OCI-LY1 (cell line): ENCODE measurements at regions not wholly inside any gene's neighbourhood (a gene's known extent, or its start where the extent isn't known, plus 50 kb on each side); places are given as distances from the start of the nearest gene placed in this dataset.

Source experiments
- EZH2 ChIP-seq: fragments of 200-600 bp; sonication (generic), shearing (Covaris generic); IDR thresholded peaks from 2 replicates; pipeline ENCODE4 v1.8.0; 2017; ENCODE audit warnings: borderline replicate concordance, mixed run types, mild to moderate bottlenecking, antibody characterized with exemption, low read length, moderate library complexity, mixed read lengths
- TF ChIP-seq, protein P1 (sequence below): fragments of 200-600 bp; sonication (generic), shearing (Covaris generic); IDR thresholded peaks from 2 replicates; pipeline ENCODE4 v1.5.1; 2017; ENCODE audit warnings: mild to moderate bottlenecking, antibody characterized with exemption, low read length, moderate library complexity, mixed read lengths

- TF ChIP-seq, protein P1, sequence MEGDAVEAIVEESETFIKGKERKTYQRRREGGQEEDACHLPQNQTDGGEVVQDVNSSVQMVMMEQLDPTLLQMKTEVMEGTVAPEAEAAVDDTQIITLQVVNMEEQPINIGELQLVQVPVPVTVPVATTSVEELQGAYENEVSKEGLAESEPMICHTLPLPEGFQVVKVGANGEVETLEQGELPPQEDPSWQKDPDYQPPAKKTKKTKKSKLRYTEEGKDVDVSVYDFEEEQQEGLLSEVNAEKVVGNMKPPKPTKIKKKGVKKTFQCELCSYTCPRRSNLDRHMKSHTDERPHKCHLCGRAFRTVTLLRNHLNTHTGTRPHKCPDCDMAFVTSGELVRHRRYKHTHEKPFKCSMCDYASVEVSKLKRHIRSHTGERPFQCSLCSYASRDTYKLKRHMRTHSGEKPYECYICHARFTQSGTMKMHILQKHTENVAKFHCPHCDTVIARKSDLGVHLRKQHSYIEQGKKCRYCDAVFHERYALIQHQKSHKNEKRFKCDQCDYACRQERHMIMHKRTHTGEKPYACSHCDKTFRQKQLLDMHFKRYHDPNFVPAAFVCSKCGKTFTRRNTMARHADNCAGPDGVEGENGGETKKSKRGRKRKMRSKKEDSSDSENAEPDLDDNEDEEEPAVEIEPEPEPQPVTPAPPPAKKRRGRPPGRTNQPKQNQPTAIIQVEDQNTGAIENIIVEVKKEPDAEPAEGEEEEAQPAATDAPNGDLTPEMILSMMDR: no peak
- TF ChIP-seq EZH2: no peak
Observed at GRCh38 chr1:10856176-10856683, 59.8 kb upstream of the CASZ1 start.
